GM12864 (cell line): ENCODE measurements at regions not wholly inside any gene's neighbourhood (a gene's known extent, or its start where the extent isn't known, plus 50 kb on each side); places are given as distances from the start of the nearest gene placed in this dataset.
A peak's percentile ranks its signal among the peaks of the same experiment; 100 is the strongest.
"Not testable (repeated sequence)": the region's sequence is repeated elsewhere in the genome, so short reads cannot be mapped to it uniquely, and the experiment has no call there.

Experiments
- DNase-seq: peaks from one replicate; pipeline ENCODE4 v3.0.0-alpha.2; 2011; ENCODE audit warnings: low read depth
- H3K4me3 ChIP-seq: 2 replicates; pipeline ENCODE4 v1.5.1; 2011; ENCODE audit warnings: mild to moderate bottlenecking, low read depth, low read length, control low read depth
- TF ChIP-seq, protein P1 (sequence below): IDR thresholded peaks from 2 replicates; pipeline ENCODE4 v1.5.1; 2011; ENCODE audit warnings: low read depth, mild to moderate bottlenecking, moderate library complexity, low read length, control low read depth, inconsistent platforms; ENCODE audit errors: missing control alignments

DNA sequence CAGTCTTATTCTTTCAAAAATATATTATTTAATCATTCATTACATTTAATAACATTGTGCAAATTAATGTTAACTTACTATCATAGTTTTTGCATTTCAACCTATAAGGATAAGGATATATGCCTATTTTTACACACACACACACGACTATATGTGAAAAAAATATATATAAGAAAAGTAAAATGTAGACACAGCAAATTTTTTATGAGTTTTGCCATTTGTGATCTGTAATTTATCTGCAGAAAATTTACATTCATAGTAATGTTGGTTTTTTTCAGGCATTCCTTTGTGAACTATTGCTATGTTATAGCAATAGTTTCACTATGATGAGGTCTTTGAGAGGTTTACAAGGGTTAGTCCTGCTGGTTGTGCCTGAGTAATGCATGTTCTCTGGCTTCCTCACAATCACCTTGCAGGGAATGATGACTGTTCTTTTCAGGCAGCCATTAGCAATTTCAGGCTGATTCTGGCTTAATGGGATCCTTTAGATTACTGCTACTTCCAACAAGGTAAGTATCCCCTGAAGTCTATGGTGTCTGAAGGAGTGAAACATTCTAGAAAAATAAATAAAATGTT is 183.7 kb upstream of the CDK1 start:
- TF ChIP-seq, protein P1, sequence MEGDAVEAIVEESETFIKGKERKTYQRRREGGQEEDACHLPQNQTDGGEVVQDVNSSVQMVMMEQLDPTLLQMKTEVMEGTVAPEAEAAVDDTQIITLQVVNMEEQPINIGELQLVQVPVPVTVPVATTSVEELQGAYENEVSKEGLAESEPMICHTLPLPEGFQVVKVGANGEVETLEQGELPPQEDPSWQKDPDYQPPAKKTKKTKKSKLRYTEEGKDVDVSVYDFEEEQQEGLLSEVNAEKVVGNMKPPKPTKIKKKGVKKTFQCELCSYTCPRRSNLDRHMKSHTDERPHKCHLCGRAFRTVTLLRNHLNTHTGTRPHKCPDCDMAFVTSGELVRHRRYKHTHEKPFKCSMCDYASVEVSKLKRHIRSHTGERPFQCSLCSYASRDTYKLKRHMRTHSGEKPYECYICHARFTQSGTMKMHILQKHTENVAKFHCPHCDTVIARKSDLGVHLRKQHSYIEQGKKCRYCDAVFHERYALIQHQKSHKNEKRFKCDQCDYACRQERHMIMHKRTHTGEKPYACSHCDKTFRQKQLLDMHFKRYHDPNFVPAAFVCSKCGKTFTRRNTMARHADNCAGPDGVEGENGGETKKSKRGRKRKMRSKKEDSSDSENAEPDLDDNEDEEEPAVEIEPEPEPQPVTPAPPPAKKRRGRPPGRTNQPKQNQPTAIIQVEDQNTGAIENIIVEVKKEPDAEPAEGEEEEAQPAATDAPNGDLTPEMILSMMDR = peak; percentile 6
- DNase-seq = no peak
- H3K4me3 ChIP-seq = no peak overlapping the region

DNA sequence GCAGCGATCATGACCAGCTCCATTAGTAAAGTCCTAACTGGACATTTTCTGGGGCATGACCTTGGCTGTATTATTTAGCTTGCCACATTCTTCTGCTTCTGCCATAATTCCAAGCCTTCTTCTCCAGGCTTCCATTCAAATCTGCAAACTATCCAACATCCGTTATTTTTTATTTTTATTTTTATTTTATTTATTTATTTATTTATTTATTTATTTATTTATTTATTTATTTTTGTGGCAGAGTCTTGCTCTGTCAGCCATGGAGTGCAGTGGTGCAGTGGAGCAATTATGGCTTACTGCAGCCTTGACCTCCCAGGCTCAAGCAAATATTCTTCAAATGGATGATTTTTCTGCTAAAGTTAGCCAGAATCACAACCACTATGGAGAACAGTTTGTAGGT is 187.2 kb upstream of the CDK1 start:
- H3K4me3 ChIP-seq = no peak overlapping the region
- DNase-seq = no peak
- TF ChIP-seq, protein P1 = no peak

DNA sequence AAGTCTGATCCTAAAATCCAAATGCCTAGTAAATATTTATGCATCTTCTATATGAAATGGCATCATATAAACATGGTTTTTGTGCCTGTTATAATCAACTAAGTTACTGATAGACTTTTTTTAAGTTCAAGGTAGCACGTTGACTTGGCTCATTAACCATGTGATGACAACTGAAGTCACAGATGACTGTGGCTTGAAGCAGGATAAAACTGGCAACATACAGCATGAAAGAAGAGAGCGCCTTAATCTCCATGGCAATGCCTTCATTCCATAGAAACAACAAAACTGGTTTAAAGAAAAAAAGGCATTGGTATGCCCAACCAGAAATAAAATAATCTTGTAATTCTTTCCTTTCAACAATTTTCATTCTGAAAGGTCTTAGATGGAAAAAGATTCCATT is 188.9 kb upstream of the CDK1 start:
- H3K4me3 ChIP-seq = no peak overlapping the region
- TF ChIP-seq, protein P1 = no peak
- DNase-seq = no peak

DNA sequence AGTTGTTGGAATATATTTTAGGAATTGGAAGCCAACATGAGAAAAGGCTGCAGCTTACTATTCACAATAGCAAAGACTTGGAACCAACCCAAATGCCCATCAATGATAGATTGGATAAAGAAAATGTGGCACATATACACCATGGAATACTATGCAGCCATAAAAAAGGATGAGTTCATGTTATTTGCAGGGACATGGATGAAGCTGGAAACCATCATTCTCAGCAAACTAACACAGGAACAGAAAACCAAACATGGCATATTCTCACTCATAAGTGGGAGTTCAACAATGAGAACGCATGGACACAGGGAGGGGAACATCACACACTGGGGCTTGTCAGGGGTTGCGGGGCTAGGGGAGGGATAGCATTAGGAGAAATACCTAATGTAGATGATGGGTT is 192.1 kb upstream of the ANK3 start:
- not testable (repeated sequence) for H3K4me3 ChIP-seq, DNase-seq

DNA sequence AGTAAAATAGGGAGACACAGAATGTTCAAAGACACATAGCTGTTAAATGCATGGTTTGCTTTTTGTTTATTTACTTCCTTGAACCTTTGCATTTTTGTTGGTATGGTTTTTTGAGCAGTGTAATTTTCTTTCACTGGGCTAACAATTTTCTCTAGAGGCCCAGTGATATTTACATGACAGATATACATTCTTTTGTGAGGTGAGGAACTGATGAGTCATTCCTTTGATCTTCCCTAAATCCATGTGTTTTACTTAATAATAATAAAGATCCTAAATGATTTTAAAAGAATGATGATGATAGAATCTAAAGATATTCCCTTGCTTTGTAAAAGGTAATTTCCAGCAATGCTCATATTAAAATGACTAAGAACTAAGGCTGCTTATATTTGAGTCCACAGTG is 188.5 kb upstream of the ANK3 start:
- H3K4me3 ChIP-seq = no peak overlapping the region
- TF ChIP-seq, protein P1 = no peak
- DNase-seq = no peak

DNA sequence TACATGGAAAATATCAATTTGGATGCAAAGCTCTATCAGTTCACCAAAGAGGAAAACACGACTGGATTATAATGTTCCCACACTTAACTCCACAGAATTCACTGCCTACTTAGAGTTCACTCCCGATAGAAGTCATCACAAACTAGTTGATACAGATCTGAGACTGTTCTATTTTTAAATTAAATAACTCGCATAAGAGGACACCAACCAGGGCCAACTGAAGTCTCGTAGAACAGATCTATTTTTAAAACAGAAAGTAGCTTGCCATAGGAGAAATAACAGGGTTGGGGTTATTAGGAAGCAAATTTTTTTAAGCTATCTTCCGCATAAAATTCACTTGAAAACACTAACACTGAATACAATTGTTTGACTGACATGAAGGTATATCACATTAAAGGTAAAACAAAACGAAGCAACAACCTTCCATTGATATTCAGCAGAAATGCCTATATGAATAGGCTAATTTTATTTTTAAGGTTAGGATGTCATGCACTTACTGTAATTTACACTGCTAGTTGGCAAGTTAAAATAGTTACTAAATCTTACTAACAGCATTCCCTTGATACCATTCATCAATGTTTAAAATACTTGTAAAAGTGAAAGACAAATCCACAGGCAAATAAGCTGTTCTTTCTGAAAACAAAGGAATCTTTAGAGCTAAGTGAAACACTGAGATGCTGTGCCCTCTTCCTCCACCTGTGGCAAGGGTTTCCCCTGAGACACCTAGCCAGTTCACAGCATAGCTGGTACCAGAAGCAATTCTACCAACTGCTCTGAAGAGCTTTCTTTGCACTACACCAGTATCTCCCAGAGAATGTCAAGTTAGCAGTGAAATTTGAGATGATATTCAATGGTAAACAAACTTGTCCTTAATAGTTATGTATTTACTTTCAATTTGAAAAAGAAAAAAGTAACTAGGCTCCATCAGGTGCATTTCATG is 186.7 kb upstream of the ANK3 start:
- TF ChIP-seq, protein P1 = no peak
- no peak for DNase-seq
- no peak overlapping the region for H3K4me3 ChIP-seq

DNA sequence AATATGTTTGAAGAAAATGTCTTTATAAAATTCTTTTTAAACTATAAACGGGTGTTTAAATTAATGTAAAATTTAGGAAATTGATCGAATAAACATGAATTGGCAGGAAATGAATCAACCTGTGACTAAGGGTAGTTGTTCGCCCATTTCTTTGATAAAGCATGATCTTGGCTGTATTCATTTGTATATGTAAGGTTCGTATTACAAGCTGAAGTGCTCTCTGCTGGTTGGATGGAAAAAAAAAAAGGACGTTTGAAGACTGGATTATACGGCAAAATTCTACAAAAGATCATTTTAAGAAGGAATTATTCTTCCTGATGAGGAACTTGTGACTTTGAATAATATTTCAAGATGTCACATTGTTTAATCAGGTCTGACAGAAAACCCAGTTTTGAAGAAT is 185.4 kb upstream of the ANK3 start:
- H3K4me3 ChIP-seq = no peak overlapping the region
- DNase-seq = no peak
- TF ChIP-seq, protein P1 = no peak
